Hematopoietic multipotent progenitor cell treated with erythropoietin and hydrocortisone succinate and interleukin-3 and kit ligand, for 17 days (in vitro differentiated cells): ENCODE measurements at regions not wholly inside any gene's neighbourhood (a gene's known extent, or its start where the extent isn't known, plus 50 kb on each side); places are given as distances from the start of the nearest gene placed in this dataset.

Experiments used
- DNase-seq: peaks from one replicate; pipeline ENCODE4 v3.0.0-alpha.2; 2015; ENCODE audit warnings: low spot score

DNA sequence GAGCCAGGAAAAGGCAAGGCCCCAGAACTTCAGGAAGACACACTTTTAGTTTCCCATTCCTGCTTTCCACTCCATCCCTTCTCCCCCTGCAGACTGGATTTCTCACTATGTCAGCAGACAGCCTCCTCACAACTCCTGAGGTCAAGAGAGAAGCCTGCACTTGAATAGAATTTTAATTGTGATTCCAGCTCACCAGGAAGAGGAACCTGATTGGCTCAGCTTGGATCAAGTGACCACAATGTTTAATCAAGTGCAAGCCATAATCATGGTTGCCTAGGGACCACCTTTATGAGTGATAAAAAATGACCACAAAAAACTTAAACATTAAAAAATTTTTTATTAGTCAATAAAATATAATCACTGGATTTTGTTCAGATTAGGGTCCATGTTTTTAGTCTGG, 244.7 kb upstream of the RHOBTB1 start:
- DNase-seq, result no peak

- DNase-seq, result no peak
Measured at GRCh38 chr10:61188101-61188500, 244.1 kb upstream of the RHOBTB1 start.

GRCh38 chr10:61187601-61188000, 243.6 kb upstream of the RHOBTB1 start:
- no peak for DNase-seq

DNA sequence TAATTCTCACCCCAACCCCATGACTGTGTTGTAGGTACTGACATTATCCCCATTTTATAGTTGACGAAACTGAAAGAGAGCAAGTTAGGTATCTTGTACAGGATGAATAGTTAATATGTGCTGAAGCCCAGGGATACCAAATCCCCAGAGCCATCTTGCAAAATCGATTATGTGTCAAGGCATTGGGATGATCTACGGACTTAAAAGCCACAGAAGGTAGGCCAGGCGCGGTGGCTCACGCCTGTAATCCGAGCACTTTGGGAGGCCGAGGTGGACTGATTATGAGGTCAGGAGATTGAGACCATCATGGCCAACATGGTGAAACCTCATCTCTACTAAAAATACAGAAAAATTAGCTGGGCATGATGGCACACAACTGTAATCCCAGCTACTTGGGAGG, 242.4 kb upstream of the RHOBTB1 start:
- DNase-seq, result no peak

GRCh38 chr10:61184429-61184828, 240.4 kb upstream of the RHOBTB1 start:
- DNase-seq, result no peak

DNA sequence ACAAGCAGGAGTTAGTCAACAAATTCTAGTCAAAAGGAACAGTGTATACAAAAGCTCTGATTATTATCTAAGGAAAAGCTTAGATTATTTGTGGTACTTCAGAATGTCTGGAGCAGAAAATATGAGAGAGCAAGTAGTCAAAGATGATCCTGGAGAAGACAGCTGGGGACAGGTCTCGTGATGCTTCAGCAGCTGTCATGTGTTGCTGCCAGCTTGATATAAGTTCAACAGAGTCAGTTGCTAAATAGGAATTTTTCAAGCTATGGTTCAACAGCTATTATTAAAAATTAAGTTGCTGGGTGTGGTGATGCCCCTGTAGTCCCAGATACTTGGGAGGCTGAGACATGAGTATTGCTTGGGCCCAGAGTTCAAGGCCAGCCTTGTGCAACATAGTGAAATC, 240.0 kb upstream of the RHOBTB1 start:
- DNase-seq, result no peak

DNA sequence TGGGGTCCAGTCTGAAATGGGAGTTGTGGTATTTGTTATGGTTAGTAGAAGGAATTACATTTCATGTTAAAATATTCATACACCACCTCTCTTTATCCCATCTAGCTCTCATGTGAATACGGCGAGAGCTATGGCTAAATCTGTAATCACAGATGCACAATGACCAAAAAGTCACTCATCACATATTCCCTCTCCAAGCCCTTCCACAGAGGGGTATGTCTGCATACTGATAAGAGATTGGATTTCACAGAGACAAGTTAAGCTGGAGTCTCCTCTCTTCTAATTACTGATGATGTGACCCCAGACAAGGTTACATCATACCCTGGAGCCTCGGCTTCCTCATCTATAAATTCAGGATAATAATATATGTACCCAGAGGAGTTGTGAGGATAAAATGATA, 237.8 kb upstream of the RHOBTB1 start:
- no peak for DNase-seq

DNA sequence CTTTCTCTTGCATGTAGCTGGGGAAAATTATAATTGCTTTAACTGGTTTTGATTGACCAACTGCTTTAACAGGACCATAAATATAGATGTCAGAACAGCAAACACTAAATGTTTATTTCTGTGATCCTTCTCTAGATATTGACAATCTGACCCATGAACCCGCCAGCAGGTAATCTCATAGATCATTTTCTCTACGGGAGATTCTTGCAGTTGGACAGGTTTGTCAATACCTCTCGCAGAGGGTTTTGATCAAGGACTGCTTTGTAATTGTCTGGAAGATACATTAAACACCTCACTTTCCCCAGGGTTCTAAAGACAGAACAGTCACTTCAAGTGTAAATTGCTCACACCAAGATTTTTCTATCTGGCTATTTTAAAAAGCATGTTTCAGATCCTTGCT, 235.8 kb upstream of the RHOBTB1 start:
- no peak for DNase-seq

GRCh38 chr10:61176424-61176823, 232.4 kb upstream of the RHOBTB1 start:
- DNase-seq, result no peak

GRCh38 chr10:61175316-61175715, 231.3 kb upstream of the RHOBTB1 start:
- no peak for DNase-seq

GRCh38 chr10:61173450-61173849, 229.5 kb upstream of the RHOBTB1 start:
- no peak for DNase-seq

GRCh38 chr10:61172182-61172926, 228.4 kb upstream of the RHOBTB1 start:
- no peak for DNase-seq

DNA sequence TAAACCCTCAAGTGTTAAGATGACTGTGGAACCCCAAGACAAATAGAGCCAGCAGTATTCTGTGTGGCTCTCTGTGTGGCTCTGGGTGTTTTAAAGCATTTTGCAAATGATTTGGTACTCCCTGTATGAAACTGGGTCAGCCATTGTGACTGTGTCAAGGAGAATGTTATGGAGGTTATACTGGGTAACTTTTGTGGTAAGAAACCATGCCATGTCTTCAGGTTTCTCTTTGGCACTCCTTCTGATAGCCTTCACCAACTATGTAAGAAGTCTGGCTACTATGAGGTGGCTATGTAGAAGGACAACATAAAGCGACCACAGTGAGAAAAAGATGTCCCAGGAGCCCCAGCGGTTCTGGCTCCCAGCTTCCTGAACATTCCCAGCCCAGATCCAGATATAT, 226.6 kb upstream of the RHOBTB1 start:
- DNase-seq, result no peak

DNA sequence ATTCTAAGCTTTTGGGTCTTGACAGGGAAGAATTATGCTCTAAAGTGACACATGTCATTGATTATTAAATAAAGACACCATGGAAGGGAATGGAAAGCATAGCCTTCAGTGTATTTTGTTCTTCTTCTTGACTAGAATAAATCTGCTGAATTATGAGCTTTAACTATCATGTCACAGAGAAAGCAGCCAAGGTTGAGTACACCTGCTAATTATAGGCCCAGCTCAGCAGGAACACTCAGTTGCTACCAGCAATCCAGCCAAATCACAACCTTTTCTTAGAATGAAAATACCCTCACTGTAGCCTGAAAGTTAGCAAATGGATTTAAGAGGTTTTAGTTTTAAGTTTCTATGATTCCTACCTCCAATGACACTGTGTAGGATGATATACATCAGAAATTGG, 225.3 kb upstream of the RHOBTB1 start:
- DNase-seq, result no peak

- DNase-seq, result no peak
Measured at GRCh38 chr10:61166489-61166888, 222.5 kb upstream of the RHOBTB1 start.

- no peak for DNase-seq
Measured at GRCh38 chr10:61166065-61166464, 222.1 kb upstream of the RHOBTB1 start.

GRCh38 chr10:61164458-61165160, 220.6 kb upstream of the RHOBTB1 start:
- DNase-seq, result no peak

DNA sequence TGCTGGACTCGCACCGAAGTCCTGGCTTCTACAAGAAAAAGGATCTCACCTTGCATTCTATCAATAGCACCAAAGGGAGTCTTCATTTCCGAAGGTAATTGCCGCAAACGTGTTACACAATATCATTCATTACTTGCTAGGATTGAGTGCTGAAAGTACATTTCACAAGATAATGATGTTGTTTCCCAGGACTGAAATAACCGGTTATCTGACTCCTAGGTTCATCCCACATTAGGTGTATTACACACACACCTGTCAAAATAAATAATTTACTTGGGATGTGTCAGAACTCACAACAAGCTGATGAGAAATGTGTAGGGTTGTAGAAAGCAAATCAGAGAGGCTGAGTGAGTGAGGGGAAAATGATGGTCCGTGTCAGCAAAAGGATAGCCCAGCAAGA, 219.4 kb upstream of the RHOBTB1 start:
- DNase-seq, result no peak

DNA sequence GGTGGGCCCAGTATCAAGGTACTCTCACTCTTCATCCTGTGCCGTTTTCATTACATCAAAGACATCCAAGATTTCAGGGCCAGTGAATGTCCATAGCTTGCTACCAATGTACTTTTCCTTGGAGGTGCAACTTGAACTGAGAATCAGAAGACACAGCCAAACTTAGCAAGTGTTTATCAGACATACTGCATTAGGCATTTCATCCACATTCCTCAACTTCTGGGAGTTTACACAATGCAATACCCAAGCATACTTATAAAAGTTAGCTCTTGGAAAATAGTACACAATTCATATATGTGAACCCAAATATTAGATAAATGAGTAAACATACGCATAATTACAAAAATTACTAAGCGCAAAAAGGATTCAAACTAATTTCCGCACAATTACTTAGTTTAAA, 216.3 kb upstream of the RHOBTB1 start:
- no peak for DNase-seq

GRCh38 chr10:61159253-61159652, 215.3 kb upstream of the RHOBTB1 start:
- DNase-seq, result no peak

- DNase-seq, result no peak
Measured at GRCh38 chr10:61157182-61157581, 213.2 kb upstream of the RHOBTB1 start.

DNA sequence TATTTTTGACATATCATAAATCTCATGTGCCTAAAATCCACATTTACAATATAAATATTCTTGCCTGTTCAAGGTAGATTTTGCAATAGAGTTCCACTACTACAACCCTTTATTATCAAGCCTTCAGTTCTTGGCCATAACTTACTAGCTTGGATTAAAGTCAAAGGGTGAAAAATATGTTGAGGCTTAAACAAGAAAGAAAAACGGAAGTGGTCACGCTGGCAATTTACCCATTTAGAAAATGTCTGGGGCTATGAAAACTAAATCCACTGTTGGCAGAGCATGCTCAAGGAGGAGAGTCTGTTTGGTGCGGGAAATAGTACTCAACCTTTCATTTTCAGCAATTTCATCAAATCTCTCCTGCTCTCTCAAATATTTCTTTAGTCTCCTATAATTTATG, 209.8 kb upstream of the RHOBTB1 start:
- no peak for DNase-seq

- no peak for DNase-seq
Measured at GRCh38 chr10:61151059-61151458, 207.1 kb upstream of the RHOBTB1 start.

GRCh38 chr10:61148451-61148850, 204.5 kb upstream of the RHOBTB1 start:
- DNase-seq, result no peak
